Erythroblast (primary cell): ENCODE measurements at regions not wholly inside any gene's neighbourhood (a gene's known extent, or its start where the extent isn't known, plus 50 kb on each side); places are given as distances from the start of the nearest gene placed in this dataset.

Source experiments
- GATA1 ChIP-seq: IDR thresholded peaks from 2 replicates; pipeline ENCODE4 v1.6.1; 2011; ENCODE audit warnings: low read depth, mild to moderate bottlenecking, control low read depth, low read length, moderate library complexity
- POLR2A ChIP-seq: IDR thresholded peaks from 2 replicates; pipeline ENCODE4 v1.6.1; 2011; ENCODE audit warnings: mild to moderate bottlenecking, low read length

GRCh38 chr12:124397807-124398577, 103.1 kb downstream of the RFLNA start:
- TF ChIP-seq POLR2A (no peak), GATA1 (no peak)
